ENCODE measurements at regions not wholly inside any gene's neighbourhood (a gene's known extent, or its start where the extent isn't known, plus 50 kb on each side); places are given as distances from the start of the nearest gene placed in this dataset.
A peak's percentile ranks its signal among the peaks of the same experiment; 100 is the strongest.

GRCh38 chr5:107776506-107776905, 105.8 kb upstream of the EFNA5 start:
- no peak overlapping the region for H2BK5ac ChIP-seq (ENCODE audit: low read length)
- no peak overlapping the region for H4K91ac ChIP-seq (ENCODE audit: low read depth, low read length, poor library complexity)
- H3K4ac ChIP-seq (ENCODE audit: low read length), result no peak overlapping the region
- peak overlapping the region; percentile 32 for H2AFZ ChIP-seq (ENCODE audit: low read length)
- no peak overlapping the region for H3K23ac ChIP-seq (ENCODE audit: low read depth, low read length, poor library complexity)
- no peak overlapping the region for H2BK15ac ChIP-seq (ENCODE audit: low read length)
- no peak overlapping the region for H3K4me2 ChIP-seq (ENCODE audit: insufficient read depth, low read length, poor library complexity, severe bottlenecking)
- no peak overlapping the region for H3K18ac ChIP-seq (ENCODE audit: low read length)
- no peak for DNase-seq (ENCODE audit: low spot score)
- no peak overlapping the region for H2BK120ac ChIP-seq (ENCODE audit: low read depth, low read length)
- no peak overlapping the region for H2BK12ac ChIP-seq (ENCODE audit: low read length)
- H3K36me3 ChIP-seq (replicated peaks in 1 of 2; ENCODE audit: control insufficient read depth in 2 of 2, insufficient read depth in 2 of 2, low read length in 2 of 2), result no peaks in the 10 kb centered on the region
- H3K27me3 ChIP-seq (ENCODE audit: control insufficient read depth in 3 of 3, insufficient read depth in 3 of 3, low read depth in 1 of 3, low read length in 3 of 3), result no peaks in the 10 kb centered on the region
- no peak overlapping the region for H3K14ac ChIP-seq (ENCODE audit: low read length)
- H4K8ac ChIP-seq (ENCODE audit: low read depth, low read length), result no peak overlapping the region
- no peak overlapping the region for H3K4me3 ChIP-seq (ENCODE audit: low read length in 2 of 2)
- H3K79me1 ChIP-seq (ENCODE audit: low read depth, low read length), result no peaks in the 10 kb centered on the region
- no peak overlapping the region for H2AK5ac ChIP-seq (ENCODE audit: low read depth, low read length)
- H3K9ac ChIP-seq (ENCODE audit: low read depth, low read length, poor library complexity), result no peak overlapping the region
- H3K4me1 ChIP-seq (ENCODE audit: control insufficient read depth in 2 of 2, insufficient read depth in 1 of 2, low read depth in 1 of 2, low read length in 2 of 2), result peaks cover 7 to 31% of the 10 kb centered on the region in 2 donors
- H3K9me3 ChIP-seq (replicated peaks in 1 of 2; ENCODE audit: control insufficient read depth in 2 of 2, insufficient read depth in 1 of 2, low read depth in 1 of 2, low read length in 2 of 2), result peaks cover 3 to 7% of the 10 kb centered on the region in 2 donors
- H3K27ac ChIP-seq (replicated peaks; ENCODE audit: low read length), result no peak overlapping the region
- 100% methylated on average over 1 of the region's 3 CpGs; no CpG with 5 or more reads in 1 of the 2 donors for WGBS, 2 donors (ENCODE audit: extremely low coverage in 2 of 2, insufficient read length in 2 of 2, insufficient replicate concordance in 1 of 2)

DNA sequence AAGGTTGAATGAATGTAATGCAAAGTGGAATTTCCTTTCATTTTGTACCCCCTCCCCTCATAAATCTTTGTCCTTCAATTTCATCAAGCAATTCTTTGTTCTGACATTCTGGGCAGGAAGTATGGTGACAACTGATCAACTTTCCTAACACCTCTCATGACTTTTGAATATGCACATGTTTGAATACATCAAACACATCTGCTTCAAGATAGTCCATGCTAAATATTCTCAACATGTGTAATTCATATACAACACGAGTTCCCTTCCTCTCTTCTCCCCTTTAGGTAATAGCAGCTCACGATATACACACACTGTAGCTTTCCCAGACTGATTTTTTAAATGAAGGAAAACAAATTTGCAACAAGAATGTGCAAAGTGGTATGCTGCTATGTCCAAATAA, 103.6 kb upstream of the EFNA5 start:
- no peak overlapping the region for H4K91ac ChIP-seq (ENCODE audit: low read depth, low read length, poor library complexity)
- H2BK120ac ChIP-seq (ENCODE audit: low read depth, low read length), result no peak overlapping the region
- no peaks in the 10 kb centered on the region for H3K9me3 ChIP-seq (replicated peaks in 1 of 2; ENCODE audit: control insufficient read depth in 2 of 2, insufficient read depth in 1 of 2, low read depth in 1 of 2, low read length in 2 of 2)
- H2BK15ac ChIP-seq (ENCODE audit: low read length), result no peak overlapping the region
- no peak overlapping the region for H3K4me2 ChIP-seq (ENCODE audit: insufficient read depth, low read length, poor library complexity, severe bottlenecking)
- H3K4ac ChIP-seq (ENCODE audit: low read length), result no peak overlapping the region
- no peak overlapping the region for H3K18ac ChIP-seq (ENCODE audit: low read length)
- H3K4me3 ChIP-seq (ENCODE audit: low read length in 2 of 2), result no peak overlapping the region
- H3K36me3 ChIP-seq (replicated peaks in 1 of 2; ENCODE audit: control insufficient read depth in 2 of 2, insufficient read depth in 2 of 2, low read length in 2 of 2), result no peaks in the 10 kb centered on the region
- H3K4me1 ChIP-seq (ENCODE audit: control insufficient read depth in 2 of 2, insufficient read depth in 1 of 2, low read depth in 1 of 2, low read length in 2 of 2), result peaks cover 8 to 44% of the 10 kb centered on the region in 2 donors
- H3K14ac ChIP-seq (ENCODE audit: low read length), result no peak overlapping the region
- H3K27me3 ChIP-seq (ENCODE audit: control insufficient read depth in 3 of 3, insufficient read depth in 3 of 3, low read depth in 1 of 3, low read length in 3 of 3), result no peaks in the 10 kb centered on the region
- H2AFZ ChIP-seq (ENCODE audit: low read length), result no peak overlapping the region
- no peak overlapping the region for H3K27ac ChIP-seq (replicated peaks; ENCODE audit: low read length)
- H3K79me1 ChIP-seq (ENCODE audit: low read depth, low read length), result no peaks in the 10 kb centered on the region
- no peak overlapping the region for H3K9ac ChIP-seq (ENCODE audit: low read depth, low read length, poor library complexity)
- H2BK12ac ChIP-seq (ENCODE audit: low read length), result no peak overlapping the region
- H2BK5ac ChIP-seq (ENCODE audit: low read length), result no peak overlapping the region
- no CpG with 5 or more reads among the region's 2 CpGs for WGBS, 2 donors (ENCODE audit: extremely low coverage in 2 of 2, insufficient read length in 2 of 2, insufficient replicate concordance in 1 of 2)
- no peak overlapping the region for H4K8ac ChIP-seq (ENCODE audit: low read depth, low read length)
- no peak overlapping the region for H2AK5ac ChIP-seq (ENCODE audit: low read depth, low read length)
- H3K23ac ChIP-seq (ENCODE audit: low read depth, low read length, poor library complexity), result no peak overlapping the region
- DNase-seq (ENCODE audit: low spot score), result no peak

DNA sequence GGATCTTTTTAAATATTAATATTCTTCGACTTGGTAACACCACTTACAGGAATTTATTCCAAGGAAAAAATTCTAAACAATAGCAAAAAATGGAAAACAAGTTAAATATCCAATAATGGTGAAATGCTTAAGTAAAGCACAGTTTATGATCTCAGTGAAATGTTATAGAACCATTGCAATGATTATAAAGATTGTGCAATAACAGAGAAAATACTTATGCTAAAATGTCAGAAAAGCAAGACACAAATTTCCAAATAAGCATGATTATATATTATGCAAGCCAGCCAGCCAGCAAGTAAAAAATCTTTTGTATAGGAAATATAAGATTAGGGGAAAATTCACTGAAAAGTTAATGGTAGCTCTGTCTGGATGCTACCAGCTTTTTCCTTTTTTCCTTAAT, 102.7 kb upstream of the EFNA5 start:
- H3K18ac ChIP-seq (ENCODE audit: low read length), result no peak overlapping the region
- no peaks in the 10 kb centered on the region for H3K9me3 ChIP-seq (replicated peaks in 1 of 2; ENCODE audit: control insufficient read depth in 2 of 2, insufficient read depth in 1 of 2, low read depth in 1 of 2, low read length in 2 of 2)
- no peaks in the 10 kb centered on the region for H3K79me1 ChIP-seq (ENCODE audit: low read depth, low read length)
- H3K36me3 ChIP-seq (replicated peaks in 1 of 2; ENCODE audit: control insufficient read depth in 2 of 2, insufficient read depth in 2 of 2, low read length in 2 of 2), result no peaks in the 10 kb centered on the region
- H3K4me1 ChIP-seq (ENCODE audit: control insufficient read depth in 2 of 2, insufficient read depth in 1 of 2, low read depth in 1 of 2, low read length in 2 of 2), result peaks cover 10 to 44% of the 10 kb centered on the region in 2 donors
- no peak overlapping the region for H2AFZ ChIP-seq (ENCODE audit: low read length)
- H4K91ac ChIP-seq (ENCODE audit: low read depth, low read length, poor library complexity), result no peak overlapping the region
- H3K27ac ChIP-seq (replicated peaks; ENCODE audit: low read length), result no peak overlapping the region
- no peak overlapping the region for H2BK15ac ChIP-seq (ENCODE audit: low read length)
- H3K14ac ChIP-seq (ENCODE audit: low read length), result no peak overlapping the region
- H2BK5ac ChIP-seq (ENCODE audit: low read length), result no peak overlapping the region
- H2BK12ac ChIP-seq (ENCODE audit: low read length), result no peak overlapping the region
- no peak overlapping the region for H3K23ac ChIP-seq (ENCODE audit: low read depth, low read length, poor library complexity)
- H2BK120ac ChIP-seq (ENCODE audit: low read depth, low read length), result no peak overlapping the region
- no peak overlapping the region for H2AK5ac ChIP-seq (ENCODE audit: low read depth, low read length)
- H3K4ac ChIP-seq (ENCODE audit: low read length), result no peak overlapping the region
- no peak overlapping the region for H4K8ac ChIP-seq (ENCODE audit: low read depth, low read length)
- no peak overlapping the region for H3K9ac ChIP-seq (ENCODE audit: low read depth, low read length, poor library complexity)
- no peaks in the 10 kb centered on the region for H3K27me3 ChIP-seq (ENCODE audit: control insufficient read depth in 3 of 3, insufficient read depth in 3 of 3, low read depth in 1 of 3, low read length in 3 of 3)
- no peak overlapping the region for H3K4me3 ChIP-seq (ENCODE audit: low read length in 2 of 2)
- WGBS, 2 donors (ENCODE audit: extremely low coverage in 2 of 2, insufficient read length in 2 of 2, insufficient replicate concordance in 1 of 2), result no CpG with 5 or more reads among the region's 1 CpG
- no peak overlapping the region for H3K4me2 ChIP-seq (ENCODE audit: insufficient read depth, low read length, poor library complexity, severe bottlenecking)
- no peak for DNase-seq (ENCODE audit: low spot score)

- no peak overlapping the region for H3K4me2 ChIP-seq (ENCODE audit: insufficient read depth, low read length, poor library complexity, severe bottlenecking)
- no peak overlapping the region for H4K91ac ChIP-seq (ENCODE audit: low read depth, low read length, poor library complexity)
- H3K18ac ChIP-seq (ENCODE audit: low read length), result no peak overlapping the region
- DNase-seq (ENCODE audit: low spot score), result no peak
- H3K9ac ChIP-seq (ENCODE audit: low read depth, low read length, poor library complexity), result no peak overlapping the region
- H3K9me3 ChIP-seq (replicated peaks in 1 of 2; ENCODE audit: control insufficient read depth in 2 of 2, insufficient read depth in 1 of 2, low read depth in 1 of 2, low read length in 2 of 2), result no peaks in the 10 kb centered on the region
- peaks cover 10 to 37% of the 10 kb centered on the region in 2 donors for H3K4me1 ChIP-seq (ENCODE audit: control insufficient read depth in 2 of 2, insufficient read depth in 1 of 2, low read depth in 1 of 2, low read length in 2 of 2)
- no peak overlapping the region for H2BK15ac ChIP-seq (ENCODE audit: low read length)
- no peak overlapping the region for H3K27ac ChIP-seq (replicated peaks; ENCODE audit: low read length)
- H2BK5ac ChIP-seq (ENCODE audit: low read length), result no peak overlapping the region
- no peak overlapping the region for H4K8ac ChIP-seq (ENCODE audit: low read depth, low read length)
- no peak overlapping the region for H2AFZ ChIP-seq (ENCODE audit: low read length)
- H2AK5ac ChIP-seq (ENCODE audit: low read depth, low read length), result no peak overlapping the region
- no peak overlapping the region for H2BK12ac ChIP-seq (ENCODE audit: low read length)
- H3K79me1 ChIP-seq (ENCODE audit: low read depth, low read length), result no peaks in the 10 kb centered on the region
- no peak overlapping the region for H2BK120ac ChIP-seq (ENCODE audit: low read depth, low read length)
- H3K36me3 ChIP-seq (replicated peaks in 1 of 2; ENCODE audit: control insufficient read depth in 2 of 2, insufficient read depth in 2 of 2, low read length in 2 of 2), result no peaks in the 10 kb centered on the region
- H3K4ac ChIP-seq (ENCODE audit: low read length), result no peak overlapping the region
- no peaks in the 10 kb centered on the region for H3K27me3 ChIP-seq (ENCODE audit: control insufficient read depth in 3 of 3, insufficient read depth in 3 of 3, low read depth in 1 of 3, low read length in 3 of 3)
- no peak overlapping the region for H3K4me3 ChIP-seq (ENCODE audit: low read length in 2 of 2)
- no peak overlapping the region for H3K23ac ChIP-seq (ENCODE audit: low read depth, low read length, poor library complexity)
- H3K14ac ChIP-seq (ENCODE audit: low read length), result no peak overlapping the region
- WGBS, 2 donors (ENCODE audit: extremely low coverage in 2 of 2, insufficient read length in 2 of 2, insufficient replicate concordance in 1 of 2), result no CpG with 5 or more reads among the region's 11 CpGs
Observed at GRCh38 chr5:107772418-107773310, 101.9 kb upstream of the EFNA5 start.
